Adrenal gland (tissue), 9 donors: ENCODE measurements at regions not wholly inside any gene's neighbourhood (a gene's known extent, or its start where the extent isn't known, plus 50 kb on each side); places are given as distances from the start of the nearest gene placed in this dataset.

Experiments used
- DNase-seq, 7 donors: peaks; one replicate each; pipeline ENCODE4 v3.0.0-alpha.2; 2019 to 2020
- H3K27ac ChIP-seq, 5 donors: fragments of 200-600 bp; sonication (generic) in 4 of 5; 1 replicate in 3 of 5; 2 replicates in 2 of 5; pipeline versions ENCODE4 v1.5.1 to v1.8.0; 2016 to 2020; ENCODE audit warnings: mild to moderate bottlenecking in 1 of 5
- H3K27me3 ChIP-seq: fragments of 200-600 bp; 2 replicates; pipeline ENCODE4 v1.8.0; 2021
- H3K36me3 ChIP-seq, 2 donors: fragments of 200-600 bp; replicated peaks in 1 of 2; 1 replicate in 1 of 2; 2 replicates in 1 of 2; pipeline versions ENCODE4 v1.5.1 to v1.8.0; 2018 to 2022
- H3K4me1 ChIP-seq, 2 donors: fragments of 200-600 bp; replicated peaks in 1 of 2; 1 replicate in 1 of 2; 2 replicates in 1 of 2; pipeline versions ENCODE4 v1.5.1 to v1.8.0; 2018 to 2021
- H3K4me3 ChIP-seq, 4 donors: fragments of 200-600 bp; sonication (generic) in 3 of 4; one replicate each; pipeline ENCODE4 v1.5.1; 2016 to 2018
- H3K9me3 ChIP-seq, 3 donors: fragments of 200-600 bp; sonication (generic) in 1 of 3; replicated peaks in 1 of 3; 1 replicate in 2 of 3; 2 replicates in 1 of 3; pipeline versions ENCODE4 v1.5.1 to v1.8.0; 2016 to 2021
- CTCF ChIP-seq, 6 experiments: fragments of 450-650 bp in 4 of 6; fragments of 200-600 bp in 2 of 6; sonication (generic) in 1 of 6; IDR thresholded peaks; 1 replicate in 5 of 6; 2 replicates in 1 of 6; pipeline versions ENCODE4 v1.5.1 to v1.8.0; 2016 to 2021; ENCODE audit warnings: antibody characterized with exemption in 6 of 6, mild to moderate bottlenecking in 2 of 6, moderate library complexity in 1 of 6
- POLR2A ChIP-seq, 2 donors: fragments of 450-650 bp; IDR thresholded peaks; one replicate each; pipeline ENCODE4 v1.6.1; 2017; ENCODE audit warnings: antibody characterized with exemption in 2 of 2, mild to moderate bottlenecking in 2 of 2, moderate library complexity in 1 of 2
- WGBS, 4 donors: extraction: QIAGEN DNeasy Blood & Tissue Kit in 2 of 4; methylation state at CpG; one replicate each; pipeline versions ENCODE4 v1.1.5 to v1.1.7; 2013 to 2017; 5-methylcytosine and 5-hydroxymethylcytosine counted together
- intact Hi-C, 2 donors: fragments of 100-400 bp; cut with DNase I; formaldehyde crosslinking; loops; one replicate each; pipeline versions ENCODE4 v1.14.1 to v1.15.0; 2022 to 2023
- donor health status: healthy with polysubstance abuse.
- donor health status: Bipolar disorder and iron deficiency.
- donor health status: DM: yes; HTN: yes; CAD: no.
- donor health status: DM: no; HTN: no; CAD: no.
- donor health status: DM: no; HTN: no; CAD: no.

- Histone ChIP-seq H3K9me3 (no peaks in the 10 kb centered on the region), H3K36me3 (no peaks in the 10 kb centered on the region), H3K27ac (no peak overlapping the region), H3K27me3 (no peaks in the 10 kb centered on the region), H3K4me1 (no peaks in the 10 kb centered on the region), H3K4me3 (no peak overlapping the region)
- intact Hi-C loops: no loop called here
- WGBS, 4 donors: 69 to 98% (median 92%) methylated on average over 2 of the region's 2 CpGs
- DNase-seq: no peak
- TF ChIP-seq CTCF (IDR thresholded peaks at IDR 0.05) (no peak), POLR2A (IDR thresholded peaks at IDR 0.05) (no peak)
These were observed 455.4 kb upstream of the ARGLU1 start for GRCh38 chr13:107023335-107023734.

- no peaks in the 10 kb centered on the region for H3K27me3 ChIP-seq
- no peaks in the 10 kb centered on the region for H3K9me3 ChIP-seq
- H3K4me1 ChIP-seq: no peaks in the 10 kb centered on the region
- intact Hi-C loops: no loop called here
- no peak overlapping the region for H3K27ac ChIP-seq
- no peaks in the 10 kb centered on the region for H3K36me3 ChIP-seq
- no peak overlapping the region for H3K4me3 ChIP-seq
- DNase-seq: no peak
- WGBS, 4 donors: 76 to 84% (median 81%) methylated on average over 7 of the region's 7 CpGs
- no peak for TF ChIP-seq POLR2A (IDR thresholded peaks at IDR 0.05)
- TF ChIP-seq CTCF (IDR thresholded peaks at IDR 0.05): no peak
These were observed 452.5 kb upstream of the ARGLU1 start for GRCh38 chr13:107020393-107020792.

GRCh38 chr13:107018285-107018684 lies 450.3 kb upstream of the ARGLU1 start:
- Histone ChIP-seq H3K4me3 (no peak overlapping the region), H3K36me3 (no peaks in the 10 kb centered on the region), H3K4me1 (no peaks in the 10 kb centered on the region), H3K27me3 (no peaks in the 10 kb centered on the region), H3K9me3 (no peaks in the 10 kb centered on the region), H3K27ac (no peak overlapping the region)
- TF ChIP-seq POLR2A (IDR thresholded peaks at IDR 0.05): no peak
- TF ChIP-seq CTCF (IDR thresholded peaks at IDR 0.05): no peak
- DNase-seq: no peak
- WGBS, 4 donors: 41 to 54% (median 46%) methylated on average over 4 of the region's 4 CpGs
- intact Hi-C loops: no loop called here

GRCh38 chr13:107006661-107007060 lies 438.7 kb upstream of the ARGLU1 start:
- Histone ChIP-seq H3K36me3 (no peaks in the 10 kb centered on the region), H3K27me3 (no peaks in the 10 kb centered on the region), H3K4me1 (no peaks in the 10 kb centered on the region), H3K4me3 (no peak overlapping the region), H3K9me3 (no peaks in the 10 kb centered on the region), H3K27ac (no peak overlapping the region)
- DNase-seq: no peak
- WGBS, 4 donors: 49 to 57% (median 51%) methylated on average over 2 of the region's 2 CpGs
- TF ChIP-seq CTCF (IDR thresholded peaks at IDR 0.05) (no peak), POLR2A (IDR thresholded peaks at IDR 0.05) (no peak)
- intact Hi-C loops: no loop called here
